K562 (cell line): ENCODE measurements at regions not wholly inside any gene's neighbourhood (a gene's known extent, or its start where the extent isn't known, plus 50 kb on each side); places are given as distances from the start of the nearest gene placed in this dataset.

Experiments used
- KDM4B ChIP-seq, 2 experiments: fragments of 450-650 bp in 1 of 2; sonication (generic) in 1 of 2; IDR thresholded peaks; 2 replicates each; pipeline ENCODE4 v1.6.1; 2016 to 2017; ENCODE audit warnings: borderline replicate concordance in 2 of 2, antibody characterized with exemption in 1 of 2, low read depth in 1 of 2, mild to moderate bottlenecking in 1 of 2
- POLR2A ChIP-seq: fragments of 450-650 bp; conservative IDR thresholded peaks from 2 replicates; pipeline ENCODE4 v1.6.1; 2016
- TBP ChIP-seq: optimal IDR thresholded peaks from 2 replicates; pipeline ENCODE3; 2011; ENCODE audit warnings: low read depth, low read length, improper control_type of control experiment
- ZNF12 ChIP-seq: sonication (generic); formaldehyde crosslinking; IDR thresholded peaks from 2 replicates; pipeline ENCODE4 v1.4.0; 2020; ENCODE audit warnings: mild to moderate bottlenecking, missing genetic modification reagents
- ZNF165 ChIP-seq: fragments of 250-450 bp; sonication (Bioruptor Pico); IDR thresholded peaks from 2 replicates; pipeline ENCODE4 v1.4.0; 2020; ENCODE audit warnings: borderline replicate concordance
- TF ChIP-seq, protein P1 (sequence below), 3 experiments: IDR thresholded peaks in 2 of 3; conservative IDR thresholded peaks in 1 of 3; 2 replicates each; pipeline ENCODE4 v1.5.1; 2011 to 2012; ENCODE audit warnings: low read length in 3 of 3, mild to moderate bottlenecking in 3 of 3, control low read depth in 2 of 3, improper control_type of control experiment in 1 of 3, inconsistent platforms in 1 of 3, low read depth in 1 of 3, mixed read lengths in 1 of 3, moderate library complexity in 1 of 3; ENCODE audit not compliant: insufficient read depth in 2 of 3
- TF ChIP-seq, protein P2 (sequence below): fragments of 450-650 bp; formaldehyde crosslinking; IDR thresholded peaks from 2 replicates; pipeline ENCODE4 v1.4.0; 2020; ENCODE audit warnings: mild to moderate bottlenecking, mixed read lengths
- TF ChIP-seq, protein P3 (sequence below), 2 experiments: IDR thresholded peaks; 2 replicates each; pipeline ENCODE4 v1.6.1; 2012; ENCODE audit warnings: improper control_type of control experiment in 2 of 2, low read depth in 2 of 2, low read length in 2 of 2, borderline replicate concordance in 1 of 2

DNA sequence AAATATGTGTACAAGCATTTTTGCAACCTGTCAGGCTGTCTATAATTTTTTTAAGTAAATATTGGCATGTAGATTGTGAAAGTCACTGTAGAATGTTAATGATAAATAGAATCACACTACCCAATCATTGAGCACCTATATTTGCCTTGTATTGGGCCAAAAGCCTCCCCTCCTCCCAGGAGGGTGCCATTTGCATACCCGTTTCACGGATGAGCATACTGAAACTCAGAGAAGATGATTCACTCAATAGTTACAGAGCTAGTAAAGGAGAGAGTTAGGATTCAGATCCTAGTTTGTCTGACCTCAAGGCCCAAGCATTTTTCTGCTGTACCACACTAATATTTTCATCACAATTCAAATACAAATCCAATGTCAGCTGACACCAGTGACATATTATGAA lies 299.7 kb upstream of the CDH11 start:
- TF ChIP-seq ZNF165, result no peak
- no peak for TF ChIP-seq POLR2A
- no peak for TF ChIP-seq KDM4B (IDR thresholded peaks at IDR 0.05; ENCODE audit: borderline replicate concordance in 2 of 2, low read depth in 1 of 2)
- TF ChIP-seq, protein P1, sequence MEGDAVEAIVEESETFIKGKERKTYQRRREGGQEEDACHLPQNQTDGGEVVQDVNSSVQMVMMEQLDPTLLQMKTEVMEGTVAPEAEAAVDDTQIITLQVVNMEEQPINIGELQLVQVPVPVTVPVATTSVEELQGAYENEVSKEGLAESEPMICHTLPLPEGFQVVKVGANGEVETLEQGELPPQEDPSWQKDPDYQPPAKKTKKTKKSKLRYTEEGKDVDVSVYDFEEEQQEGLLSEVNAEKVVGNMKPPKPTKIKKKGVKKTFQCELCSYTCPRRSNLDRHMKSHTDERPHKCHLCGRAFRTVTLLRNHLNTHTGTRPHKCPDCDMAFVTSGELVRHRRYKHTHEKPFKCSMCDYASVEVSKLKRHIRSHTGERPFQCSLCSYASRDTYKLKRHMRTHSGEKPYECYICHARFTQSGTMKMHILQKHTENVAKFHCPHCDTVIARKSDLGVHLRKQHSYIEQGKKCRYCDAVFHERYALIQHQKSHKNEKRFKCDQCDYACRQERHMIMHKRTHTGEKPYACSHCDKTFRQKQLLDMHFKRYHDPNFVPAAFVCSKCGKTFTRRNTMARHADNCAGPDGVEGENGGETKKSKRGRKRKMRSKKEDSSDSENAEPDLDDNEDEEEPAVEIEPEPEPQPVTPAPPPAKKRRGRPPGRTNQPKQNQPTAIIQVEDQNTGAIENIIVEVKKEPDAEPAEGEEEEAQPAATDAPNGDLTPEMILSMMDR (IDR thresholded peaks at IDR 0.05 in 2 of 3, conservative IDR thresholded peaks at IDR 0.05 in 1 of 3; ENCODE audit: insufficient read depth in 2 of 3, low read depth in 1 of 3, low read length in 3 of 3), result no peak
- TF ChIP-seq, protein P2, sequence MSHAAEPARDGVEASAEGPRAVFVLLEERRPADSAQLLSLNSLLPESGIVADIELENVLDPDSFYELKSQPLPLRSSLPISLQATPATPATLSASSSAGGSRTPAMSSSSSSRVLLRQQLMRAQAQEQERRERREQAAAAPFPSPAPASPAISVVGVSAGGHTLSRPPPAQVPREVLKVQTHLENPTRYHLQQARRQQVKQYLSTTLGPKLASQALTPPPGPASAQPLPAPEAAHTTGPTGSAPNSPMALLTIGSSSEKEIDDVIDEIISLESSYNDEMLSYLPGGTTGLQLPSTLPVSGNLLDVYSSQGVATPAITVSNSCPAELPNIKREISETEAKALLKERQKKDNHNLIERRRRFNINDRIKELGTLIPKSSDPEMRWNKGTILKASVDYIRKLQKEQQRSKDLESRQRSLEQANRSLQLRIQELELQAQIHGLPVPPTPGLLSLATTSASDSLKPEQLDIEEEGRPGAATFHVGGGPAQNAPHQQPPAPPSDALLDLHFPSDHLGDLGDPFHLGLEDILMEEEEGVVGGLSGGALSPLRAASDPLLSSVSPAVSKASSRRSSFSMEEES (CRISPR knock-in tag), result no peak
- no peak for TF ChIP-seq ZNF12 (CRISPR knock-in tag)
- TF ChIP-seq TBP, result no peak
- TF ChIP-seq, protein P3, sequence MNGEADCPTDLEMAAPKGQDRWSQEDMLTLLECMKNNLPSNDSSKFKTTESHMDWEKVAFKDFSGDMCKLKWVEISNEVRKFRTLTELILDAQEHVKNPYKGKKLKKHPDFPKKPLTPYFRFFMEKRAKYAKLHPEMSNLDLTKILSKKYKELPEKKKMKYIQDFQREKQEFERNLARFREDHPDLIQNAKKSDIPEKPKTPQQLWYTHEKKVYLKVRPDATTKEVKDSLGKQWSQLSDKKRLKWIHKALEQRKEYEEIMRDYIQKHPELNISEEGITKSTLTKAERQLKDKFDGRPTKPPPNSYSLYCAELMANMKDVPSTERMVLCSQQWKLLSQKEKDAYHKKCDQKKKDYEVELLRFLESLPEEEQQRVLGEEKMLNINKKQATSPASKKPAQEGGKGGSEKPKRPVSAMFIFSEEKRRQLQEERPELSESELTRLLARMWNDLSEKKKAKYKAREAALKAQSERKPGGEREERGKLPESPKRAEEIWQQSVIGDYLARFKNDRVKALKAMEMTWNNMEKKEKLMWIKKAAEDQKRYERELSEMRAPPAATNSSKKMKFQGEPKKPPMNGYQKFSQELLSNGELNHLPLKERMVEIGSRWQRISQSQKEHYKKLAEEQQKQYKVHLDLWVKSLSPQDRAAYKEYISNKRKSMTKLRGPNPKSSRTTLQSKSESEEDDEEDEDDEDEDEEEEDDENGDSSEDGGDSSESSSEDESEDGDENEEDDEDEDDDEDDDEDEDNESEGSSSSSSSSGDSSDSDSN (IDR thresholded peaks at IDR 0.05; ENCODE audit: borderline replicate concordance in 1 of 2, low read depth in 2 of 2, low read length in 2 of 2), result no peak
